Amniotic stem cell (primary cell): ENCODE measurements at regions not wholly inside any gene's neighbourhood (a gene's known extent, or its start where the extent isn't known, plus 50 kb on each side); places are given as distances from the start of the nearest gene placed in this dataset.

Experiments used
- DNase-seq: peaks from one replicate; lab custom pipeline; 2025; lab: John Stamatoyannopoulos, UW

- no peak for DNase-seq
Observed at GRCh38 chr1:81156887-81157286, 643.8 kb upstream of the ADGRL2 start.

GRCh38 chr1:81155131-81155530 is 645.6 kb upstream of the ADGRL2 start:
- DNase-seq = peak; percentile 28

GRCh38 chr1:81151206-81151605 is 649.5 kb upstream of the ADGRL2 start:
- no peak for DNase-seq

- no peak for DNase-seq
Observed at GRCh38 chr1:81149649-81150325, 650.9 kb upstream of the ADGRL2 start.

GRCh38 chr1:81144240-81144825 is 656.4 kb upstream of the ADGRL2 start:
- no peak for DNase-seq

GRCh38 chr1:81142099-81142826 is 658.5 kb upstream of the ADGRL2 start:
- no peak for DNase-seq

- no peak for DNase-seq
Observed at GRCh38 chr1:81135524-81135923, 665.2 kb upstream of the ADGRL2 start.

GRCh38 chr1:81129776-81130175 is 671.0 kb upstream of the ADGRL2 start:
- DNase-seq = no peak

GRCh38 chr1:81129366-81129765 is 671.4 kb upstream of the ADGRL2 start:
- DNase-seq = no peak

- no peak for DNase-seq
Observed at GRCh38 chr1:81128079-81128478, 672.7 kb upstream of the ADGRL2 start.

GRCh38 chr1:81126989-81127581 is 673.6 kb upstream of the ADGRL2 start:
- no peak for DNase-seq

GRCh38 chr1:81125672-81126071 is 675.1 kb upstream of the ADGRL2 start:
- no peak for DNase-seq

- no peak for DNase-seq
Observed at GRCh38 chr1:81121306-81121705, 679.4 kb upstream of the ADGRL2 start.

GRCh38 chr1:81119319-81119718 is 681.4 kb upstream of the ADGRL2 start:
- no peak for DNase-seq

GRCh38 chr1:81118550-81118949 is 682.2 kb upstream of the ADGRL2 start:
- no peak for DNase-seq

GRCh38 chr1:81115422-81115821 is 685.3 kb upstream of the ADGRL2 start:
- DNase-seq = no peak

- no peak for DNase-seq
Observed at GRCh38 chr1:81114191-81114590, 686.5 kb upstream of the ADGRL2 start.

- DNase-seq = no peak
Observed at GRCh38 chr1:81113688-81114087, 687.0 kb upstream of the ADGRL2 start.

- peak; percentile 3 for DNase-seq
Observed at GRCh38 chr1:81111818-81112217, 688.9 kb upstream of the ADGRL2 start.

- no peak for DNase-seq
Observed at GRCh38 chr1:81109038-81109437, 691.7 kb upstream of the ADGRL2 start.

- DNase-seq = no peak
Observed at GRCh38 chr1:81097860-81098259, 702.9 kb upstream of the ADGRL2 start.

- DNase-seq = no peak
Observed at GRCh38 chr1:81073580-81073979, 727.2 kb upstream of the ADGRL2 start.
